Mesenchymal stem cell (in vitro differentiated cells and primary cell): ENCODE measurements at regions not wholly inside any gene's neighbourhood (a gene's known extent, or its start where the extent isn't known, plus 50 kb on each side); places are given as distances from the start of the nearest gene placed in this dataset.

Experiments used
- DNase-seq: peaks from one replicate; pipeline ENCODE4 v3.0.0-alpha.2; 2013
- H2AFZ ChIP-seq: one replicate; pipeline ENCODE4 v1.6.1; 2013; ENCODE audit warnings: low read depth, mild to moderate bottlenecking, control low read depth, inconsistent platforms, low read length, moderate library complexity
- H2AK5ac ChIP-seq: 2 replicates; pipeline ENCODE4 v1.6.1; 2013; ENCODE audit warnings: low read length, moderate library complexity, mild to moderate bottlenecking, inconsistent platforms; ENCODE audit not compliant: severe bottlenecking
- H2BK120ac ChIP-seq: one replicate; pipeline ENCODE4 v1.6.1; 2013; ENCODE audit warnings: low read depth, mild to moderate bottlenecking, inconsistent platforms, low read length, moderate library complexity
- H2BK12ac ChIP-seq, 2 experiments: one replicate each; pipeline ENCODE4 v1.6.1; 2013; ENCODE audit warnings: inconsistent platforms in 2 of 2, low read length in 2 of 2, mild to moderate bottlenecking in 2 of 2, moderate library complexity in 2 of 2, control low read depth in 1 of 2
- H2BK15ac ChIP-seq: one replicate; pipeline ENCODE4 v1.6.1; 2013; ENCODE audit warnings: mild to moderate bottlenecking, low read depth, inconsistent platforms; ENCODE audit not compliant: poor library complexity, severe bottlenecking
- H2BK5ac ChIP-seq: 2 replicates; pipeline ENCODE4 v1.6.1; 2013; ENCODE audit warnings: low read depth, mild to moderate bottlenecking, low read length, control low read depth, inconsistent platforms; ENCODE audit not compliant: poor library complexity, severe bottlenecking
- H3K14ac ChIP-seq, 2 experiments: one replicate each; pipeline ENCODE4 v1.6.1; 2013; ENCODE audit warnings: inconsistent platforms in 2 of 2, low read length in 2 of 2, control low read depth in 1 of 2, mild to moderate bottlenecking in 1 of 2, moderate library complexity in 1 of 2
- H3K18ac ChIP-seq, 2 experiments: one replicate each; pipeline ENCODE4 v1.6.1; 2013; ENCODE audit warnings: inconsistent platforms in 2 of 2, low read length in 2 of 2, control low read depth in 1 of 2, low read depth in 1 of 2, mild to moderate bottlenecking in 1 of 2
- H3K23ac ChIP-seq, 2 experiments: one replicate each; pipeline ENCODE4 v1.6.1; 2013; ENCODE audit warnings: inconsistent platforms in 2 of 2, low read length in 2 of 2, mild to moderate bottlenecking in 2 of 2, moderate library complexity in 2 of 2, control low read depth in 1 of 2
- H3K27ac ChIP-seq: 2 replicates; pipeline ENCODE4 v1.5.1; 2013; ENCODE audit warnings: mild to moderate bottlenecking, moderate library complexity, low read length, control low read depth, inconsistent platforms; ENCODE audit not compliant: poor library complexity, severe bottlenecking
- H3K27me3 ChIP-seq, 2 experiments: 2 replicates each; pipeline versions ENCODE4 v1.6.1 to v1.7.0; 2013; ENCODE audit warnings: low read length in 2 of 2, mild to moderate bottlenecking in 2 of 2, moderate library complexity in 2 of 2, control low read depth in 1 of 2, inconsistent platforms in 1 of 2; ENCODE audit not compliant: control insufficient read depth in 1 of 2, insufficient read depth in 1 of 2
- H3K36me3 ChIP-seq, 2 experiments: 2 replicates each; pipeline versions ENCODE4 v1.6.1 to v1.7.0; 2013; ENCODE audit warnings: low read length in 2 of 2, control low read depth in 1 of 2, inconsistent platforms in 1 of 2, low read depth in 1 of 2, mild to moderate bottlenecking in 1 of 2; ENCODE audit not compliant: insufficient read depth in 2 of 2, control insufficient read depth in 1 of 2
- H3K4ac ChIP-seq, 2 experiments: one replicate each; pipeline ENCODE4 v1.6.1; 2013; ENCODE audit warnings: inconsistent platforms in 2 of 2, low read length in 2 of 2, mild to moderate bottlenecking in 2 of 2, moderate library complexity in 2 of 2, control low read depth in 1 of 2, low read depth in 1 of 2
- H3K4me1 ChIP-seq: 2 replicates; pipeline ENCODE4 v1.6.1; 2013; ENCODE audit warnings: low read depth, low read length, control low read depth; ENCODE audit not compliant: control insufficient read depth, insufficient read depth
- H3K4me2 ChIP-seq: 2 replicates; pipeline ENCODE4 v1.6.1; 2013; ENCODE audit warnings: low read length, mild to moderate bottlenecking, inconsistent platforms; ENCODE audit not compliant: poor library complexity, severe bottlenecking
- H3K4me3 ChIP-seq, 2 experiments: 2 replicates each; pipeline versions ENCODE4 v1.5.1 to v1.7.0; 2013; ENCODE audit warnings: low read length in 2 of 2, mild to moderate bottlenecking in 2 of 2, control low read depth in 1 of 2, low read depth in 1 of 2; ENCODE audit not compliant: insufficient read depth in 1 of 2
- H3K79me1 ChIP-seq: replicated peaks from 2 replicates; pipeline ENCODE4 v1.6.1; 2013; ENCODE audit warnings: mild to moderate bottlenecking, control low read depth, low read length, inconsistent platforms; ENCODE audit not compliant: poor library complexity, severe bottlenecking
- H3K9ac ChIP-seq: 2 replicates; pipeline ENCODE4 v1.7.0; 2013; ENCODE audit warnings: mild to moderate bottlenecking, low read length, moderate library complexity
- H3K9me3 ChIP-seq: 2 replicates; pipeline ENCODE4 v1.7.0; 2013; ENCODE audit warnings: mild to moderate bottlenecking, low read length; ENCODE audit not compliant: control insufficient read depth
- H4K8ac ChIP-seq: one replicate; pipeline ENCODE4 v1.6.1; 2013; ENCODE audit warnings: inconsistent platforms, mild to moderate bottlenecking, low read length, moderate library complexity
- H4K91ac ChIP-seq: one replicate; pipeline ENCODE4 v1.6.1; 2013; ENCODE audit warnings: mild to moderate bottlenecking, low read length, inconsistent platforms
- WGBS: methylation state at CpG from one replicate; pipeline ENCODE4 v1.1.7; 2013; ENCODE audit warnings: mixed read lengths; 5-methylcytosine and 5-hydroxymethylcytosine counted together

GRCh38 chr9:38194870-38195269 lies 125.8 kb upstream of the SHB start:
- 94% methylated on average over 4 of the region's 4 CpGs for WGBS
- H4K91ac ChIP-seq = no peak overlapping the region

GRCh38 chr9:38192731-38193265 lies 123.8 kb upstream of the SHB start:
- Histone ChIP-seq H3K23ac (no peak overlapping the region), H4K8ac (no peak overlapping the region), H3K4me3 (no peak overlapping the region), H3K9me3 (no peaks in the 10 kb centered on the region), H3K4ac (no peak overlapping the region), H3K4me1 (no peaks in the 10 kb centered on the region), H2BK15ac (no peak overlapping the region), H3K9ac (no peak overlapping the region), H3K18ac (no peak overlapping the region), H3K36me3 (no peaks in the 10 kb centered on the region), H2BK12ac (no peak overlapping the region), H3K4me2 (no peak overlapping the region), H2BK5ac (no peak overlapping the region), H3K27ac (no peak overlapping the region), H3K14ac (no peak overlapping the region), H3K27me3 (peaks cover 3 to 16% of the 10 kb centered on the region in 2 experiments), H3K79me1 (no peaks in the 10 kb centered on the region), H2AK5ac (no peak overlapping the region), H2BK120ac (no peak overlapping the region), H4K91ac (no peak overlapping the region), H2AFZ (no peak overlapping the region)
- WGBS = 86% methylated on average over 2 of the region's 4 CpGs
- no peak for DNase-seq

More at GRCh38 chr9:38194870-38195269, 125.8 kb upstream of the SHB start:
- no peak overlapping the region for H3K4me2 ChIP-seq
- peaks cover 7 to 26% of the 10 kb centered on the region in 2 experiments for H3K27me3 ChIP-seq
- no peak overlapping the region for H2BK12ac ChIP-seq
- H2BK5ac ChIP-seq = no peak overlapping the region
- no peaks in the 10 kb centered on the region for H3K79me1 ChIP-seq
- H2BK120ac ChIP-seq = no peak overlapping the region
- no peak overlapping the region for H2AFZ ChIP-seq
- no peak overlapping the region for H3K14ac ChIP-seq
- no peak overlapping the region for H2BK15ac ChIP-seq
- no peaks in the 10 kb centered on the region for H3K9me3 ChIP-seq
- H3K18ac ChIP-seq = no peak overlapping the region
- H4K8ac ChIP-seq = no peak overlapping the region
- H3K4me3 ChIP-seq = no peak overlapping the region
- no peaks in the 10 kb centered on the region for H3K36me3 ChIP-seq
- no peak overlapping the region for H2AK5ac ChIP-seq
- H3K27ac ChIP-seq = no peak overlapping the region
- no peak overlapping the region for H3K9ac ChIP-seq
- H3K23ac ChIP-seq = no peak overlapping the region
- H3K4ac ChIP-seq = no peak overlapping the region
- no peaks in the 10 kb centered on the region for H3K4me1 ChIP-seq
- no peak for DNase-seq

GRCh38 chr9:38186404-38187115 lies 117.5 kb upstream of the SHB start:
- no peak overlapping the region for H3K4me3 ChIP-seq
- H3K27ac ChIP-seq = no peak overlapping the region
- no peaks in the 10 kb centered on the region for H3K9me3 ChIP-seq
- no peak overlapping the region for H2BK15ac ChIP-seq
- H2BK12ac ChIP-seq = no peak overlapping the region
- H2BK5ac ChIP-seq = no peak overlapping the region
- no peak overlapping the region for H2AFZ ChIP-seq
- peaks cover 4% of the 10 kb centered on the region for H3K4me1 ChIP-seq
- H3K4ac ChIP-seq = no peak overlapping the region
- no peak overlapping the region for H3K9ac ChIP-seq
- H4K91ac ChIP-seq = no peak overlapping the region
- no peak overlapping the region for H3K14ac ChIP-seq
- no peak overlapping the region for H4K8ac ChIP-seq
- H3K4me2 ChIP-seq = no peak overlapping the region
- H2AK5ac ChIP-seq = no peak overlapping the region
- H3K27me3 ChIP-seq = peaks cover 0 to 4% of the 10 kb centered on the region in 2 experiments
- WGBS = 78% methylated on average over 3 of the region's 5 CpGs
- H3K36me3 ChIP-seq = no peaks in the 10 kb centered on the region
- H2BK120ac ChIP-seq = no peak overlapping the region
- no peak for DNase-seq
- no peak overlapping the region for H3K18ac ChIP-seq
- H3K79me1 ChIP-seq = no peaks in the 10 kb centered on the region
- no peak overlapping the region for H3K23ac ChIP-seq

- Histone ChIP-seq H4K91ac (no peak overlapping the region), H3K9ac (no peak overlapping the region), H2BK12ac (no peak overlapping the region), H3K27ac (no peak overlapping the region), H2BK15ac (no peak overlapping the region), H3K27me3 (peaks cover 0 to 4% of the 10 kb centered on the region in 2 experiments), H2BK5ac (no peak overlapping the region), H2AK5ac (no peak overlapping the region), H4K8ac (no peak overlapping the region), H3K23ac (no peak overlapping the region), H3K18ac (no peak overlapping the region), H3K79me1 (no peaks in the 10 kb centered on the region), H3K36me3 (no peaks in the 10 kb centered on the region), H3K4me3 (no peak overlapping the region), H3K14ac (no peak overlapping the region), H3K9me3 (no peaks in the 10 kb centered on the region), H2BK120ac (no peak overlapping the region), H3K4me1 (peaks cover 10% of the 10 kb centered on the region), H3K4me2 (no peak overlapping the region), H2AFZ (no peak overlapping the region), H3K4ac (no peak overlapping the region)
- DNase-seq = no peak
- WGBS = 80% methylated on average over 4 of the region's 6 CpGs
Measured at GRCh38 chr9:38185647-38186403, 116.8 kb upstream of the SHB start.
